C4-2B (cell line): ENCODE measurements at regions not wholly inside any gene's neighbourhood (a gene's known extent, or its start where the extent isn't known, plus 50 kb on each side); places are given as distances from the start of the nearest gene placed in this dataset.
"Not testable (repeated sequence)": the region's sequence is repeated elsewhere in the genome, so short reads cannot be mapped to it uniquely, and the experiment has no call there.

ENCODE experiments used
- H3K27ac ChIP-seq: fragments of 450-650 bp; 2 replicates; pipeline ENCODE4 v1.5.1; 2017
- CTCF ChIP-seq: fragments of 450-650 bp; conservative IDR thresholded peaks from 2 replicates; pipeline ENCODE4 v1.5.1; 2017; ENCODE audit warnings: mild to moderate bottlenecking
- ZFX ChIP-seq: fragments of 450-650 bp; IDR thresholded peaks from 2 replicates; pipeline ENCODE4 v1.6.1; 2017

DNA sequence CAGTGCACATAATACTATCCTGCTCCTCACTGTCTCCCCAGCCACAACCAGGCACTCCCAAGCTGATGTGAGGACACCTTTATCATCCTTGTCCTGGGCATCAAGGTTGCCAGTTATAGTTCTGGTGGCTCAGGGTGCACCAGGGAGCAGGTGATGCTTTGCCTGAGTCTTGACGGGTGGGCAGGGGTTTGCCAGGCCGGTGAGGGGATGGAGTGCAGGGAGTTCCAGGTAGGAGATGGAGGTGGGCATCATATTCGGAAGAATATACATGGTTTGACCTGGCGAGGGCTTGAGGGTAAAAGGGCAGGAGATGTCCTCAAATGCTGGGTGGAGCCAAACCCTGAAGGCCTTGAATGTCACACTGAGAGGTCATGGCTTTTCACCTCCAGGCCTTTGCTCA lies 115.8 kb upstream of the CRHR1 start:
- TF ChIP-seq CTCF (no peak), ZFX (no peak)
- no peak overlapping the region for H3K27ac ChIP-seq

DNA sequence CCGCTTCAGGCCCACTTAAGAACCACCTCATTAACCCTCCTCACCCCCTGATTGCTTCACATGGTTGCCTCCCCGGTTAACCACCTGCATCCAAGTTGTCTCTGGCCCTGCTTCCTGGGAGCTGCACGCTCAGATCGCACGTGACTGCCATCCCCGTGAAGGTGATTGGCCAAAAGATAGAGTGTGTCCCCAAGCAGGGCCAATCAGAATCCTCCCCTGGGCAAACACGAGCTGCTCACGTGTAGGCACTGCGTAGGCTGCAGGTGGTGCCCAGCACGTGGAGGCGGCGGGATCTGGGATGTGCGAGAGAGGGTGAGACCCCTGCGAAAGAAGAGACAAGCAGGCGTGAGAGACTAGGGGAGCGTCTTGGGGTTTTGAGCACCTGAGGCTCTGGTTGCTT lies 111.8 kb upstream of the CRHR1 start:
- TF ChIP-seq CTCF (no peak), ZFX (no peak)
- no peak overlapping the region for H3K27ac ChIP-seq

- no peak overlapping the region for H3K27ac ChIP-seq
- TF ChIP-seq CTCF (no peak), ZFX (no peak)
Observed at GRCh38 chr17:45672792-45673191, 111.3 kb upstream of the CRHR1 start.

DNA sequence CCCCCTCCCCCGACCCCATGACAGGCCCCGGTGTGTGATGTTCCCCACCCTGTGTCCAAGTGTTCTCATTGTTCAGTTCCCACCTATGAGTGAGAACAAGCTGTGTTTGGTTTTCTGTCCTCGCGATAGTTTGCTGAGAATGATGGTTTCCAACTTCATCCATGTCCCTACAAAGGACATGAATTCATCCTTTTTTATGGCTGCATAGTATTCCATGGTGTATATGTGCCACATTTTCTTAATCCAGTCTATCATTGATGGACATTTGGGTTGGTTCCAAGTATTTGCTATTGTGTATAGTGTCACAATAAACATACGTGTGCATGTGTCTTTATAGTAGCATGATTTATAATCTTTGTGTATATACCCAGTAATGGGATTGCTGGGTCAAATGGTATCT lies 110.4 kb upstream of the CRHR1 start:
- H3K27ac ChIP-seq, result not testable (repeated sequence)

- no peak overlapping the region for H3K27ac ChIP-seq
- TF ChIP-seq CTCF (no peak), ZFX (no peak)
Observed at GRCh38 chr17:45675012-45675411, 109.1 kb upstream of the CRHR1 start.

DNA sequence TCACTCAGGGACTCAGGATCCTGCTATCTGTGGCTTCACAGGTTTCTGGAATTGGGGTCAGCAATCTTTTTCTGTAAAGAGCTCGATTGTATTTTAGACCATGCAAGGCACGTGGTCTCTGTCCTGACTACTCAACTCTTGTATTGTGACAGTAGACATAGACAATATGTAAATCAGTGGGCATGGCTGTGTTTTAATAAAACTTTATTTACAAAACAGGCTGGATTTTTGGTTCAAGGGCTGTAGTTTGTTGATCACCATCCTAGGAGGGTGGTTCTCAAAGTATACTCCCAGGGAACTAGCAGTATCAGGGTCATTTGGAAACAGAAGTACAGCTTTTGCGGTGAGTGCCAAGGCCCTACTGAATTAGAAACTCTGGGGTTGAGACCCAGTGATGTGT lies 108.2 kb upstream of the CRHR1 start:
- TF ChIP-seq CTCF, result no peak
- no peak for TF ChIP-seq ZFX
- no peak overlapping the region for H3K27ac ChIP-seq

DNA sequence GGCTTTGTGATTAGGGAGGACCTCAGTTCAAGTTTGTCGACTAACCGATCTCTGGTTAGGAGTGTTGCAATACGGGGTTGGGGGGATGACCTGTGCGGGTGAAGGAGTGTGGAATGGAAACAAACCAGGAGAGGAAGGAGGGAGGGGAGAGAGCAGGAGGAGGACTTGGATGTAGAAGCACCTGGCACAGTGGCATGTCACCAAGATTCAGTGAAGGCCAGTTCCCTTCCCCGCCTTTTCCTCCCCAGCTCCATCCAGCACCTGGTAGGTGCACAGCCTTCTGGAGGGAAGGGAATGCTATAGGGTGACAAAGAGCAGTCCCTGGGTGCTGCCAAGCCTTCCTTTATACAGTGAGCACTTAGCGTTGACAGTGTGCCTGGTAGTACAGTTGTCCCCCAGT lies 107.4 kb upstream of the CRHR1 start:
- TF ChIP-seq ZFX (no peak), CTCF (no peak)
- no peak overlapping the region for H3K27ac ChIP-seq

- TF ChIP-seq ZFX (no peak), CTCF (no peak)
- no peak overlapping the region for H3K27ac ChIP-seq
Observed at GRCh38 chr17:45677770-45678169, 106.3 kb upstream of the CRHR1 start.
